Nephron progenitor cell (in vitro differentiated cells): ENCODE measurements at regions not wholly inside any gene's neighbourhood (a gene's known extent, or its start where the extent isn't known, plus 50 kb on each side); places are given as distances from the start of the nearest gene placed in this dataset.

Experiments used
- DNase-seq: peaks from one replicate; pipeline ENCODE4 v3.0.0; 2021
- H3K27ac Mint-ChIP-seq: 2 replicates; pipeline ENCODE4 v1.8.0; 2021; ENCODE audit warnings: mild to moderate bottlenecking, moderate library complexity, mixed read lengths
- H3K27me3 Mint-ChIP-seq: 2 replicates; pipeline ENCODE4 v1.8.0; 2021; ENCODE audit warnings: mild to moderate bottlenecking, low read depth, mixed read lengths; ENCODE audit not compliant: poor library complexity
- H3K36me3 Mint-ChIP-seq: 2 replicates; pipeline ENCODE4 v1.8.0; 2021; ENCODE audit warnings: low read depth, mixed read lengths
- H3K4me1 Mint-ChIP-seq: 2 replicates; pipeline ENCODE4 v1.8.0; 2021; ENCODE audit warnings: mixed read lengths
- H3K4me3 Mint-ChIP-seq: 2 replicates; pipeline ENCODE4 v1.8.0; 2021; ENCODE audit warnings: mild to moderate bottlenecking, moderate library complexity, mixed read lengths
- H3K9me3 Mint-ChIP-seq: 2 replicates; pipeline ENCODE4 v1.8.0; 2021; ENCODE audit warnings: mild to moderate bottlenecking, moderate library complexity, mixed read lengths
- TF ChIP-seq, protein P1 (sequence below): fragments of 200-600 bp; sonication (generic); IDR thresholded peaks from 2 replicates; pipeline ENCODE4 v1.5.0; 2021; ENCODE audit warnings: antibody characterized with exemption

DNA sequence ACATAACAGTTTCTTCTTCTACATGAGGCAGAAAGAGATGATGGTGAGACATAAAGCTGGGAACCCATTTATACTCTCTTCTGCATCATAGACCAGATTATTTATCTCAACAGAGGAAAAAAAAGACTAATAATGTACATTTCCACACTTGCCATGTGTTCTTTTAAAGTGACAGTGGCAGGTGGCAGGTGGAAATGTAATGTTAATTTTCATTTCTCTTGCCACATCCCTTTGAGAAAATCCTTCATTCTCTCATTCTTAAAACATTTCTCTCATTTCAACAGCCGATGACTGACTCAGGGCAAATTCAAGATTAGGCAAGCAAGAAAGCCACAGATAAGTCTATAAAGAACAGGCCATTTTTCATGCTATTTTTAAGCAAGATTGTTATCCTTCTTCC is 635.6 kb upstream of the SORCS1 start:
- H3K4me1 Mint-ChIP-seq = no peaks in the 10 kb centered on the region
- no peak overlapping the region for H3K4me3 Mint-ChIP-seq
- H3K9me3 Mint-ChIP-seq = no peaks in the 10 kb centered on the region
- TF ChIP-seq, protein P1, sequence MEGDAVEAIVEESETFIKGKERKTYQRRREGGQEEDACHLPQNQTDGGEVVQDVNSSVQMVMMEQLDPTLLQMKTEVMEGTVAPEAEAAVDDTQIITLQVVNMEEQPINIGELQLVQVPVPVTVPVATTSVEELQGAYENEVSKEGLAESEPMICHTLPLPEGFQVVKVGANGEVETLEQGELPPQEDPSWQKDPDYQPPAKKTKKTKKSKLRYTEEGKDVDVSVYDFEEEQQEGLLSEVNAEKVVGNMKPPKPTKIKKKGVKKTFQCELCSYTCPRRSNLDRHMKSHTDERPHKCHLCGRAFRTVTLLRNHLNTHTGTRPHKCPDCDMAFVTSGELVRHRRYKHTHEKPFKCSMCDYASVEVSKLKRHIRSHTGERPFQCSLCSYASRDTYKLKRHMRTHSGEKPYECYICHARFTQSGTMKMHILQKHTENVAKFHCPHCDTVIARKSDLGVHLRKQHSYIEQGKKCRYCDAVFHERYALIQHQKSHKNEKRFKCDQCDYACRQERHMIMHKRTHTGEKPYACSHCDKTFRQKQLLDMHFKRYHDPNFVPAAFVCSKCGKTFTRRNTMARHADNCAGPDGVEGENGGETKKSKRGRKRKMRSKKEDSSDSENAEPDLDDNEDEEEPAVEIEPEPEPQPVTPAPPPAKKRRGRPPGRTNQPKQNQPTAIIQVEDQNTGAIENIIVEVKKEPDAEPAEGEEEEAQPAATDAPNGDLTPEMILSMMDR = no peak
- peaks cover 3% of the 10 kb centered on the region for H3K27me3 Mint-ChIP-seq
- DNase-seq = no peak
- no peaks in the 10 kb centered on the region for H3K36me3 Mint-ChIP-seq
- H3K27ac Mint-ChIP-seq = no peak overlapping the region

DNA sequence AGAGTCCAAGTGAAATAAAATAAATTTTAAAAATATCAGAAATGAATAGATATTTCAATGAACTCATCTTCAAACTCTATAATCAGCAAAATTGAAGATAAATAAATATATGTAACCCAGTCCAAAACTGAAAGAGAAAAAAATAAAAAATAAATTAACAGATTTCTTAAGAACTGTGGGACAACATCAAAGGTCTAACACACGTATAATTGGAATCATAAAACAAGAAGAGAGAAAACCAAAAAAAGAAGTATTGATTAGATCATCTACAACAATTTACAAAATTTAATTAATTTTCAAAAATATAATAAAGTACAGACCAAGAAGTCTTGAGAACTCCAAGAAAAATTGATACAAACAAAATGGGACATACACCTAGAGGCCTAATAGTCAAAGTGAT is 625.8 kb upstream of the SORCS1 start:
- Mint-ChIP-seq H3K36me3 (no peaks in the 10 kb centered on the region), H3K4me3 (no peak overlapping the region), H3K27me3 (no peaks in the 10 kb centered on the region), H3K9me3 (peaks cover 26% of the 10 kb centered on the region), H3K27ac (no peak overlapping the region), H3K4me1 (no peaks in the 10 kb centered on the region)
- TF ChIP-seq, protein P1 = no peak
- no peak for DNase-seq

DNA sequence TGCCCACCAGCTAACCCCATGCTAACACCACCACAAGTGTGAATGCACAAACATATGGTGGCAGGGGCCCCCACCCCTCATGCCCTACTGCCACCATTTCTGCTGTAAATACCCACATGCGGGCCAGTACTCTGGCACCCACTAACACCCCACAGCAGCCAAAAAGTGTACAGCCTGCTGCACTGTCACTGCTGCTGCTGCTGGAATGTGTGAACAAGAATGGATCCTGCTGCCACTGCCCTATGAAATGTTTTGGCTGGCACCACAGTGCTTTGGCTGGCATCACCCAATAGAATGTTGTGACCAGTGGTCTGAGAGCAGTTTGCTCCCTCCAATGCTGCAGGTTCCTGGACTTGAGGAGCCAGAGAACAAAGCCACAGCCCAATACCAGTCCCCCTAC is 606.6 kb upstream of the SORCS1 start:
- no peaks in the 10 kb centered on the region for H3K36me3 Mint-ChIP-seq
- H3K4me3 Mint-ChIP-seq = no peak overlapping the region
- DNase-seq = no peak
- peaks cover 18% of the 10 kb centered on the region for H3K9me3 Mint-ChIP-seq
- no peaks in the 10 kb centered on the region for H3K4me1 Mint-ChIP-seq
- no peaks in the 10 kb centered on the region for H3K27me3 Mint-ChIP-seq
- TF ChIP-seq, protein P1 = no peak
- no peak overlapping the region for H3K27ac Mint-ChIP-seq

DNA sequence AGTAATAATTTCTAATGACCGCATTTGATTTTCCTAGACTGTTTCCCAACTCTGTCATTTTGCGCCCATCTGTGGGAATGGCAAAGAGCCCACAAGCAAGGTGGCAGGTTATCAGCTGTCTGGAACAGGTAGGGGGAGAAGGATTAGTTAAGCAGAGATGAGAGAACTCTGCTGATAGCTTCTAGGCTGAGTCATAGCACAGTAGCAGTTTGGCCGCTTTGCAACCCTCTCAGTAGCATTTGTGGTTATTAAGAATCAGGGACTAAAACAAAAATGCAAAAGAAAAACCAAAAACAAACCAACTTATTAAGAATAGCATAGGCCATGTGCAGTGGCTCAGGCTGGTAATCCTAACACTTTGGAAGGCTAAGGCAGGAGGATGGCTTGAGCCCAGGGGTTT is 602.7 kb upstream of the SORCS1 start:
- Mint-ChIP-seq H3K4me1 (no peaks in the 10 kb centered on the region), H3K4me3 (no peak overlapping the region), H3K9me3 (no peaks in the 10 kb centered on the region), H3K27me3 (no peaks in the 10 kb centered on the region), H3K36me3 (no peaks in the 10 kb centered on the region), H3K27ac (no peak overlapping the region)
- no peak for DNase-seq
- TF ChIP-seq, protein P1 = no peak

DNA sequence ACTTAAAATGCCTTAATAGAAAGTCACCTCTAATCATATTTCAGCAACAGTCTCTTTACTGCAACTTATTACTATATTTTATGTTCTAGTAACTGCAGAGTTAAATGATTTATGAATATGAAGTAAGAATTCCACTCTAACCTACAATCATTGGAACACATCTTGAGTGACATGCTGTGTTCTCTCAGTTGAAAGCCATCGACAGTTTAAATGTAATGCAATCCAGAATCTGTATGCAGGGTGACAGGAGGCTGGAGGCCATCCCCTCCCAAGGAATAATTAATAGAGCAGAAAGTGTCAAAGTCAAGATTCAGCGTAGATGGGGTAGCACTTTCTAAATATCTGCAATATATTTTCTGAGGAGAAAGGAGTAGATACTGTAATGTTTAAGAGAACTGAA is 590.3 kb upstream of the SORCS1 start:
- no peak for DNase-seq
- TF ChIP-seq, protein P1 = no peak
- Mint-ChIP-seq H3K27ac (no peak overlapping the region), H3K9me3 (no peaks in the 10 kb centered on the region), H3K27me3 (no peaks in the 10 kb centered on the region), H3K36me3 (no peaks in the 10 kb centered on the region), H3K4me1 (no peaks in the 10 kb centered on the region), H3K4me3 (no peak overlapping the region)

DNA sequence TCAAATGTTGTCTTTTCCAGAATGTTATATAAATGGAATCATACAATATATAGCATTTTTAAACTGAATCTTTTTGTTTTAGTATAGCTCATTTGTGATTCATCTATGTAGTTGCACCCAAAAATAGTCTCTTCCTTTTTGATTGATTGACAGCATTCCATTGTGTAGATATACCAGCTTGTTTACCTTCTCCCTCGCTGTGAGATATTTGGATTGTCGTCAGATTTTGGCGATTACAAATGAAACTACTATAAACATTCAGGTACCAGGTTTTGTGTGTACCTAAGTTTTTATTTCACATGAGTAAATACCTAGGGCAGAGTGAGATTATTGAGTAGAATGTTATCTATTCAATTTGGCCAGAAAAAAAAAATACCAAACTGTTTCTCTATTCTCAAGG is 584.7 kb upstream of the SORCS1 start:
- Mint-ChIP-seq H3K9me3 (peaks cover 4% of the 10 kb centered on the region), H3K4me1 (no peaks in the 10 kb centered on the region), H3K36me3 (no peaks in the 10 kb centered on the region), H3K4me3 (no peak overlapping the region), H3K27ac (no peak overlapping the region), H3K27me3 (no peaks in the 10 kb centered on the region)
- TF ChIP-seq, protein P1 = no peak
- no peak for DNase-seq
